ENCODE measurements at regions not wholly inside any gene's neighbourhood (a gene's known extent, or its start where the extent isn't known, plus 50 kb on each side); places are given as distances from the start of the nearest gene placed in this dataset.

DNA sequence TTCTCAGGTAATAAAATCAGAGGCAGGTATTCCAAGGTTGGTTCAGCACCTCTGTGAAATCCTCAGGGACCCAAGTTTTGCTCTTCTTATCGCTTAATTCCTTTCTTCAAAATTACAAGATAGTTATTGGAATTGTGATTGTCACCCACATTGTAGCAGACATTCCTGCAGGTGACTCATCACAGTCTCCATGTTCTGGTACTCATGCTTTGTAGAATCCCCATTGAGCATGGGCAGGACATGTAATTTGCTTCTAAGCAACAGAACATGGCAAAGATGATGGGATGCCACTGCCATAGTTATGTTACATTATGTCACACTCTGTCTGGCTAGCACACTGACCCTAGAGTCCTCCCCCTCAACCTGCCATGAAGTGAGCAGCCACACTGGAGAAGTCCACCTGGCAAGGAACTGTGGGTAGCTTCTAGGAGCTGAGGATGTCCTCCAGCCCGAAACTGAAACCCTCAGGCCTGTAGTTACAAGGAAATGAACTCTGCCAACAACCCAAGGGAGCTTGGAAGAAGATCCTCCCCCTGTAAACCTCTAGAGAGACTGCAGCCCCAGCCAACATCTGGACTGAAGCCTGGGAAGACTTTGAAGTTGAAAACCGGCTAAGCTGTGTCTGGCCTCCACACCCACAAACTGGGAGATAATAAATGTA, 58.3 kb upstream of the GUCY1A1 start:
- DNase-seq (ENCODE audit: extremely low read depth, low read depth): no peak
- TF ChIP-seq, protein P1, sequence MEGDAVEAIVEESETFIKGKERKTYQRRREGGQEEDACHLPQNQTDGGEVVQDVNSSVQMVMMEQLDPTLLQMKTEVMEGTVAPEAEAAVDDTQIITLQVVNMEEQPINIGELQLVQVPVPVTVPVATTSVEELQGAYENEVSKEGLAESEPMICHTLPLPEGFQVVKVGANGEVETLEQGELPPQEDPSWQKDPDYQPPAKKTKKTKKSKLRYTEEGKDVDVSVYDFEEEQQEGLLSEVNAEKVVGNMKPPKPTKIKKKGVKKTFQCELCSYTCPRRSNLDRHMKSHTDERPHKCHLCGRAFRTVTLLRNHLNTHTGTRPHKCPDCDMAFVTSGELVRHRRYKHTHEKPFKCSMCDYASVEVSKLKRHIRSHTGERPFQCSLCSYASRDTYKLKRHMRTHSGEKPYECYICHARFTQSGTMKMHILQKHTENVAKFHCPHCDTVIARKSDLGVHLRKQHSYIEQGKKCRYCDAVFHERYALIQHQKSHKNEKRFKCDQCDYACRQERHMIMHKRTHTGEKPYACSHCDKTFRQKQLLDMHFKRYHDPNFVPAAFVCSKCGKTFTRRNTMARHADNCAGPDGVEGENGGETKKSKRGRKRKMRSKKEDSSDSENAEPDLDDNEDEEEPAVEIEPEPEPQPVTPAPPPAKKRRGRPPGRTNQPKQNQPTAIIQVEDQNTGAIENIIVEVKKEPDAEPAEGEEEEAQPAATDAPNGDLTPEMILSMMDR (IDR thresholded peaks at IDR 0.05; ENCODE audit: low read depth, low read length): no peak

DNA sequence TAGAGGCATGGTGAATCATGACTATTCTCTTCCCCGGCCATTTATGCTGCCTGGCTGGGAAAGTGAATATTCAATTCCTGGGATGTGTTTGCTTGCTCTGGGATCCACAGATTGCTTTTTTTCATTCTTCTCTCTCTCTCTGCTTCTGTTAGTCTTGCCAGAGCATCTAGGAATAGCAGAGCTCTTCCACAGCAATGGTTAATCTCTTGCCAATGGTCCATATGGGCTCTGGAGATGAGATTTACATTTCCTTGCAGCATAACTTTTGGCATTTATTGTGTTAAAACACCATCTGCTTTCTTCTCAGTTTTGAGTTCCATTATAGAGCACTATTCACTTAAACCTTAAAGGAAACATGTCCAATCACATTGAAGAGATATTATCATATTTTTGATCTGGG, 59.2 kb upstream of the GUCY1A1 start:
- DNase-seq (ENCODE audit: extremely low read depth, low read depth): no peak
- TF ChIP-seq, protein P1 (IDR thresholded peaks at IDR 0.05; ENCODE audit: low read depth, low read length): no peak

DNA sequence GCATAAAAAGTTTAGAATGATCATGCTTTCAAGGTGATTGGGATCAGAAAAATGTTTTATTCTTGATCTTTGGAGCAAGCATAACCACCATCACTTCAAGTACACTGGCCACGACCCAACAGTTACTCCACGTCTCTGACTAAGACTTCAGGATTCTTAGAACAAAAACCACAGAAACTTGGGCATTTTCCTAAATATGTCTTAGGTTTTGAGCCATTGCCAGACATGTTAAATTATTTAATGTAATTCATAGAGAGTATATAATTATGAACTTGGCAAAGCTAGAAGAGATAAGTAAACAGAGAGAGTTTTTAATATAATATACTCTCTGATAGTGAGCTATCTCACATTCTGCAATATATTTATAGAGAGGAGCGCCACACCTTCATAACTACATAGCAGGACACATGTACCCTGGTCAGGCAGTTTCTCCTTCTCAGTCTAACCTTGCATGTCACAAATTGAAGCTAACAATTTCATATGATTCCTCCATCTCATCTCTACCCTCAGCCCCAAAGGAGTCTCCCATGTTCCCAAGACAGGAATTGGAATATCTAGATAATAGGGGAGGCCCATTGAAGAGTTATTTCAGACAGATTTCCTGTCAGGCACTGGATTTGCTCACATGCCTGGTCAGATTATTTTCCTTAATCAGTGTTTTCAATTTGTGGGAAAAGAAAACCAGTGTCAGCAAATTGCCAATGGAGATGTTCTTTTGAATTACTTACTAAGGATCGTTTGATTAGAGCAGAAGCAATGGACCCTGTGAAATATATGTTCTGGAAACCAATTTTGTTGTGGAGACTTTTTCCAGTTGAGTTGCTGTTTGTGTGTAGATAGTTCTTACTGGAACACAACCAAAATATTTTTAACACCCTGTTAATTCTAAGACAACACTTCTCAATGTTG, 61.7 kb upstream of the GUCY1A1 start:
- TF ChIP-seq, protein P1 (IDR thresholded peaks at IDR 0.05; ENCODE audit: low read depth, low read length): no peak
- peak; percentile 81 for DNase-seq (ENCODE audit: extremely low read depth, low read depth)

DNA sequence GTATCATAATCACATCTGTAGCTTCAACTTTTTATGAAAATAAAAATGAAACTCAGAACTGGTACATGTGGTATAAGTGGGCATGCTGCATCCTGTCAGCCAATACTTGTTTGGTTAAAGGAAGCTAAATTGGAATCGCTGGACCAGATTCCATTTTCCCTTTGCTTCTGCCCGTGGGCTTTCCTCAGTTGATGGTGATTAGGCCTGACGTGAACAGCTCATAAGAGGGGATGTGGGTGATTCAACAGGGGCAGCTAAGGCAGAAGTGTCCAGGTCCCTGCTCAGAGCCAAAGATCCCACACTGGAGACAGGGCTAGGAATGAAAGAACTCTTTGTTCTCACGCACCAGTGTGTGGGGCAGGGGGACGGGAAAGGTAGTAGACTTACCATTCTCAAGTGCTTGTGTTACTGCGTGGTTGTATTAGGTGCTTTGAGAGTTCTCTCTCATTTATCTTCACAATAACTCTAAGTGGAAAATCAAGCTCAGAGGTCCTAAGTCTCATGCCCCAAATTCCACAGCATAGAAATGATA, 63.2 kb upstream of the GUCY1A1 start:
- no peak for DNase-seq (ENCODE audit: extremely low read depth, low read depth)
- TF ChIP-seq, protein P1 (IDR thresholded peaks at IDR 0.05; ENCODE audit: low read depth, low read length): no peak

DNA sequence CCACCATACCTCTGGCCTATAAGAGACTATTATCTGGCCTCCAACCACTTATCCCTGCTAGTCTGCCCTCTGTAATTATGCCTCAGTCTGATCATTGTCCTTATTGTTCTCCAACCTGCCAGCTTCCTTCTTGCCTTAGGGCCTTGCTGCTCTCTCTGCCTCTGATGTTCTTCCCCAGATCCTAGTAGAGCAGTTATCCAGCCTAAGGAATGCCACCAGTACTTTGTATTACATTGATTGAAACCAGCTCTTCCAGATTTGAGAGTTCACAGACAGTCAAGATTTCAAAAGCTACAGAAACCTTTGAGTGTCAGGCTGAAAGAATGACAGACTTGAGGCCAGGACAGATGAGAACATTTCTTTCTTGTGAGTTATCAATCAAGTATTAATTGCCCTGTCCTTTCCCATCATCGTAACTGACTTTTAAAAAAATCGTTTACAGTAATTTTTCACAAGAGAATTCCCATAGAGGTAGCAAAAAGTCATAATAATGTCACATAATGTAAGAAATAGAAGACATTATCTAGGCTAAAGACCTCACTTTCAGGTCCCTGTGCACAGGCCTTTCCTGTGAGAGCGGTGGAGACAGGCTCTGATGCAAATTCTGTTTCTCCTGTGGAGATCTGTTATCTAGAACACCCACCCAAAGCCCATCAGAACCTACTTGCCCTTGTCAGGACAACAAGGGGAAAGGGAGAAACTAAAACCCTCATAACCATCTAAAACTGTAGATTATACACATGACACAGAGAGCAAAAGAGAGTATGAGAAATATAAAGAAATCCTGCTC, 64.1 kb upstream of the GUCY1A1 start:
- TF ChIP-seq, protein P1 (IDR thresholded peaks at IDR 0.05; ENCODE audit: low read depth, low read length): no peak
- no peak for DNase-seq (ENCODE audit: extremely low read depth, low read depth)

DNA sequence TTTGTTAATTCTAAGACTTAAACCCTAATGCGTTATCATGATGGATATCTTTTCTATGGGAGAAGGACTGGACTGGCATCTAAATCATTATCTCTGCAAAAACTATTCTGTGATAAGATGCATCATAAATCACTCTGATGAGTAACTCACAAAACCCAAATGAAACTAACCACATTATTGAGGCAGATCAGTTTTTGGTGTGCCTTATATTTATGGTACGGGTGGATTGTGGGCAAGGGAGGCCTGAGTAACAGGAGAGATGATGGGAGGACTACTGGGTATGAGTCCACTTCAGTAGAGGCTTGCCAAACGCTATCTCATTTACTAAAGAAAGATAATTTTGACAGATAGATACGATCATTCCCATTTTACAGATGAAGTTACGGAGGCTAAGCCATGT, 66.4 kb upstream of the GUCY1A1 start:
- no peak for DNase-seq (ENCODE audit: extremely low read depth, low read depth)
- TF ChIP-seq, protein P1 (IDR thresholded peaks at IDR 0.05; ENCODE audit: low read depth, low read length): no peak
